ENCODE measurements at regions not wholly inside any gene's neighbourhood (a gene's known extent, or its start where the extent isn't known, plus 50 kb on each side); places are given as distances from the start of the nearest gene placed in this dataset.

DNA sequence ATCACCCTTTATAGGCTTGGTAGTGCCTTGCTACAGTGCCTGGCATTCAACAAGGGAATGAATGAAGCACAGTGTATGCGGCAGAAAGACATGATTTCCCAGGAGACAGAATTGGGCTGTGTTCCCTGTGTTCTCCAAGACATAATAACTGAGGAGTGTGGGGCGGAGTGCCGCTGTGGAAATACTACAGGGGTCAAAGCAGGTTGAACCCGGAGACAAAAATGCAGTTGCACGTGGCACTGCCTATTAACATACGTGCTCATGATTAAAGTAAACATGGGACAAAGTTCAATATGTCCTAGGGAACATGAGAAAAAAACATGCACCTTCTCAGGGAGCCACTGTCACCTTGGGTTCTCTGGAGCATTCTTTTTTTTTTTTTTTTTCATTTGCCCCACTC is 820.8 kb downstream of the RPA4 start:
- DNase-seq: no peak
- no peak overlapping the region for H3K4me2 ChIP-seq (ENCODE audit: insufficient read depth, insufficient read length, low read length)
- no CpG with 5 or more reads among the region's 6 CpGs for WGBS (ENCODE audit: extremely low coverage, insufficient read length, low lambda C conversion rate)
- Mint-ChIP-seq H3K4me1 (peaks cover 7 to 9% of the 10 kb centered on the region in 2 experiments; a peak in 3 of 4 replicates), H3K27ac (no peak overlapping the region), H3K36me3 (ENCODE audit: insufficient read depth in 1 of 3, low read depth in 3 of 3) (no peaks in the 10 kb centered on the region; a peak in 3 of 7 replicates), H3K4me3 (no peak overlapping the region), H3K9me3 (no peaks in the 10 kb centered on the region), H3K27me3 (ENCODE audit: low read depth) (no peaks in the 10 kb centered on the region)
- no peaks in the 10 kb centered on the region for H3K27me3 ChIP-seq (ENCODE audit: insufficient read depth, low read length)
- H2BK5ac ChIP-seq (ENCODE audit: insufficient read length, low read length): no peak overlapping the region
- no peak overlapping the region for H4K91ac ChIP-seq (ENCODE audit: insufficient read length, low read depth, low read length)
- H2AFZ ChIP-seq (ENCODE audit: low read length): no peak overlapping the region
- H3K23me2 ChIP-seq (ENCODE audit: insufficient read length, low read depth, low read length, poor library complexity, severe bottlenecking): no peaks in the 10 kb centered on the region
- H3K79me1 ChIP-seq (ENCODE audit: insufficient read depth, low read depth, low read length, poor library complexity, severe bottlenecking): no peaks in the 10 kb centered on the region
- H3K79me2 ChIP-seq (ENCODE audit: insufficient read depth, low read length): no peaks in the 10 kb centered on the region
- no peak overlapping the region for H3K27ac ChIP-seq (ENCODE audit: insufficient read length, low read depth, low read length)
- no peaks in the 10 kb centered on the region for H3K9me3 ChIP-seq (ENCODE audit: control insufficient read depth, low read depth, low read length)
- no peak overlapping the region for H2BK120ac ChIP-seq (ENCODE audit: low read depth, low read length, poor library complexity, severe bottlenecking)
- no peak overlapping the region for H3K14ac ChIP-seq (ENCODE audit: insufficient read depth, low read length)
- H4K8ac ChIP-seq (replicated peaks; ENCODE audit: insufficient read length, low read depth, low read length): no peak overlapping the region
- H4K20me1 ChIP-seq (ENCODE audit: control insufficient read depth, insufficient read depth, insufficient read length): no peaks in the 10 kb centered on the region
- H3K18ac ChIP-seq (ENCODE audit: insufficient read length, low read depth, low read length): no peak overlapping the region
- H3K4ac ChIP-seq (ENCODE audit: low read depth, low read length): no peak overlapping the region
- no peaks in the 10 kb centered on the region for H3K4me1 ChIP-seq (ENCODE audit: insufficient read depth, low read length)
- H2BK12ac ChIP-seq (ENCODE audit: insufficient read length, low read depth, low read length): no peak overlapping the region
- H2BK15ac ChIP-seq (ENCODE audit: low read depth, low read length): no peak overlapping the region
- H2BK20ac ChIP-seq (ENCODE audit: low read depth, low read length, poor library complexity, severe bottlenecking): no peak overlapping the region
- no peak overlapping the region for H3T11ph ChIP-seq (ENCODE audit: low read length)
- H2AK5ac ChIP-seq (ENCODE audit: insufficient read length, low read length): no peak overlapping the region
- TF ChIP-seq, protein P1, sequence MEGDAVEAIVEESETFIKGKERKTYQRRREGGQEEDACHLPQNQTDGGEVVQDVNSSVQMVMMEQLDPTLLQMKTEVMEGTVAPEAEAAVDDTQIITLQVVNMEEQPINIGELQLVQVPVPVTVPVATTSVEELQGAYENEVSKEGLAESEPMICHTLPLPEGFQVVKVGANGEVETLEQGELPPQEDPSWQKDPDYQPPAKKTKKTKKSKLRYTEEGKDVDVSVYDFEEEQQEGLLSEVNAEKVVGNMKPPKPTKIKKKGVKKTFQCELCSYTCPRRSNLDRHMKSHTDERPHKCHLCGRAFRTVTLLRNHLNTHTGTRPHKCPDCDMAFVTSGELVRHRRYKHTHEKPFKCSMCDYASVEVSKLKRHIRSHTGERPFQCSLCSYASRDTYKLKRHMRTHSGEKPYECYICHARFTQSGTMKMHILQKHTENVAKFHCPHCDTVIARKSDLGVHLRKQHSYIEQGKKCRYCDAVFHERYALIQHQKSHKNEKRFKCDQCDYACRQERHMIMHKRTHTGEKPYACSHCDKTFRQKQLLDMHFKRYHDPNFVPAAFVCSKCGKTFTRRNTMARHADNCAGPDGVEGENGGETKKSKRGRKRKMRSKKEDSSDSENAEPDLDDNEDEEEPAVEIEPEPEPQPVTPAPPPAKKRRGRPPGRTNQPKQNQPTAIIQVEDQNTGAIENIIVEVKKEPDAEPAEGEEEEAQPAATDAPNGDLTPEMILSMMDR (conservative IDR thresholded peaks at IDR 0.05): no peak
- no peak overlapping the region for H3K23ac ChIP-seq (ENCODE audit: insufficient read length, low read depth, low read length)
- H3K56ac ChIP-seq (ENCODE audit: insufficient read length, low read depth, low read length): no peak overlapping the region
- H4K5ac ChIP-seq (ENCODE audit: insufficient read length, low read depth, low read length): no peak overlapping the region
- no peak overlapping the region for H3K9ac ChIP-seq (ENCODE audit: extremely low read depth, insufficient read length, low read length)

All from H9 (cell line).